ENCODE measurements at regions not wholly inside any gene's neighbourhood (a gene's known extent, or its start where the extent isn't known, plus 50 kb on each side); places are given as distances from the start of the nearest gene placed in this dataset.

DNA sequence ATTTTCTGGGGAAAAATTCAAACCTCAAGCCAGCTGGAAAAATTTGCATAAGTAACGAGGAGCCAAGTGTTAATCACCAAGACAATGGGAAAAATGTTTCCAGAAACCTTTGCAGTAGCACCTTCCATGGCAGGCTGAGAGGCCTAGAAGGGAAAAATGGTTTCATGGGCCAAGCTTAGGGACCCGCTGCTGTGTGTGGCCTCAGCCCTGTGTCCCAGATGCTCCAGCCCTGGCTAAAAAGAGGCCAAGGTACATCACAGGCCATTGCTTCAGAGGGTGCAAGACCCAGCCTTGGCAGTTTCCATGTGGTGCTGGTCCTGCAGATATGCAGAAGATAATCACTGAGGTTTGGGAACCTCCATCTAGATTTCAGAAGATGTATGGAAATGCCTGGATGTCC lies 98.3 kb upstream of the NWD2 start:
- H3K9me3 ChIP-seq (ENCODE audit: control insufficient read depth, low read length, poor library complexity, severe bottlenecking) = no peaks in the 10 kb centered on the region
- H3K27me3 Mint-ChIP-seq = no peaks in the 10 kb centered on the region
- no peak overlapping the region for H3K4me3 Mint-ChIP-seq
- H3K27ac Mint-ChIP-seq = no peak overlapping the region
- ATAC-seq = no peak
- DNase-seq = no peak
- H3K4me1 Mint-ChIP-seq = no peaks in the 10 kb centered on the region
- H3K36me3 Mint-ChIP-seq (ENCODE audit: low read depth) = no peaks in the 10 kb centered on the region

DNA sequence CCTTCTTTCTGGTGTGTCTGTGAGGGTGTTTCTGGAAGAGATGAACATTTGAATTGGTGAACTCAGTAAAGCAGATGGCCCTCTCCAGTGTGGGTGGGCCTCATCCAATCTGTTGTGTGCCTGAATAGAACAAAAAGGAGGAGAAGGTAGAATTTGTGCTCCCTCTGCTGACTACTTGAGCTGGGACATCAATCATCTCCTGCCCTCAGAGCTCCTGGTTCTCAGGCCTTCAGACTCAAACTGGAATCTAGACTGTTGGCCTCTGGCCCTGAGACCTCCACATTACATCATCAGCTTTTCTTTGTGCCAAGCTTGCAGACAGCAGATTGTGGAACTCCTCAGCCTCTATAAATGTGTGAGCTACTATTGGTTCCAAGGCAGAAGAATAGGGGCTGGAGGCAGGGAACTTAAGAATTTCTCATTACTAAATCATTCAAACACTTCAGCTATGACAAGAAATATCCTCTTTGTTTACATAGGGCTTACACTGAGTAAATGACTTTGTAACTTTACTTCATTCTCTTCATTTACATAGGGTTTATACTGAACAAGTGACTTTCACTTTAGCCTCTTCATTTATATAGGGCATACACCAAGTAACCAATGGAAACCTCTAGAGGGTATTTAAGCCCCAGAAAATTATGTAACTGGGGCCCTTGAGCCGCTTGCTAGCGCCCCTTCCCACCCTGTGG lies 86.9 kb upstream of the NWD2 start:
- no peak for DNase-seq
- no peak for ATAC-seq

DNA sequence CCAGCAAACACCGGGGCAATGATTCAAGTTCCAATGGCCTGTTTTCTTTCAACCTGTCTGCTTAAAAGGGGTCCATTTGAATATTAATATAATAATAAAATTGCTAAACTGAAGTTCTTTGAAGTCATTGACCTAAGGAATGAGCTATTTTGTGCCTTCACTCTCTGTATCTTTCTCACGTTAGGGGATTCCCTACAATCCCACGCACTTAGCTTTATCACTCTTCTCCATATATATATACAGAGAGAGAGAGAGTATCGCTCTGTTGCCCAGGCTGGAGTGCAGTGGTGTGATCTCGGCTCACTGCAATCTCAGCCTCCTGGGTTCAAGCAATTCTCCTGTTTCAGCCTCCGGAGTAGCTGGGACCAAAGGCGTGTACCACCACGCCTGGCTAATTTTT lies 83.9 kb upstream of the NWD2 start:
- Mint-ChIP-seq H3K36me3 (ENCODE audit: low read depth) (no peaks in the 10 kb centered on the region), H3K4me3 (no peak overlapping the region), H3K4me1 (no peaks in the 10 kb centered on the region), H3K27me3 (no peaks in the 10 kb centered on the region), H3K27ac (no peak overlapping the region)
- ATAC-seq (no peak), DNase-seq (no peak)
- no peaks in the 10 kb centered on the region for H3K9me3 ChIP-seq (ENCODE audit: control insufficient read depth, low read length, poor library complexity, severe bottlenecking)

More for the DNA sequence above, 86.9 kb upstream of the NWD2 start:
- no peaks in the 10 kb centered on the region for H3K9me3 ChIP-seq (ENCODE audit: control insufficient read depth, low read length, poor library complexity, severe bottlenecking)
- Mint-ChIP-seq H3K27me3 (no peaks in the 10 kb centered on the region), H3K4me3 (no peak overlapping the region), H3K4me1 (no peaks in the 10 kb centered on the region), H3K27ac (no peak overlapping the region), H3K36me3 (ENCODE audit: low read depth) (no peaks in the 10 kb centered on the region)

DNA sequence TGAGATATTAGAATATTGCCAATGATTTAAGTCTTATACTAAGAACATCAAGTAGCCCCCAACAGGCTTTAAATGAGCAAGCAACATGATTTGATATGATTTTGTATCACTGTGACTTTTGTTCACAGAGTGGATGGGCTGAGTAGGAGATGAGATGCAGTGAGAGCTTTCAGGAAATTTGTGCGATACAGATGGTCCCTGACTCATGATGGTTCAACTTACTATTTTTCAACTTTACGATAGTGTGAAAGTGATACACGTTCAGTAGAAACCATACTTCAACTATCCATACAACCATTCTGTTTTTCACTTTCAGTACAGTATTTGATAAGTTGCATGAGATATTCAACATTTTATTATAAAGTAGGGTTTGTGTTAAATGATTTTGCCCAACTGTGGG lies 78.7 kb upstream of the NWD2 start:
- Mint-ChIP-seq H3K4me3 (no peak overlapping the region), H3K4me1 (no peaks in the 10 kb centered on the region), H3K27ac (no peak overlapping the region), H3K27me3 (no peaks in the 10 kb centered on the region), H3K36me3 (ENCODE audit: low read depth) (no peaks in the 10 kb centered on the region)
- no peak for DNase-seq
- no peak for ATAC-seq
- H3K9me3 ChIP-seq (ENCODE audit: control insufficient read depth, low read length, poor library complexity, severe bottlenecking) = no peaks in the 10 kb centered on the region

DNA sequence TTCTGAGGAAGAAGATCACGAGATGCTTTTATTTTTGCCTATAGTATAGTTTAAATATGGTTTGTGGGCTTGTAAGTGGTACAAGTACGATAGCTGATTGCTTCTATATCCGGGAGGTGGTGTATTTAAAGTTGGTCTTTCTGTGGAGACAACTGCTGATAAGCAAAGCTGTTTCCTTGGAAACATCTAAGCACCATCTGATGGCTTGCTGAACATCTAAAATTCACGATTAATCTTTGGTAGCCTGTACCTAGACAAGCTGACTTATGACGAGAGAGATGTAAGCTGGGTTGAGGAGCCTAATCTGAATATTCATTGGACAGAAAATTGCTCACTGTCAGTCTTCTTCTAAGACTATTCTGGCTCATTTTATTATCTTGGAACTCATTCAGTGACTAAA lies 74.6 kb upstream of the NWD2 start:
- no peak for DNase-seq
- Mint-ChIP-seq H3K36me3 (ENCODE audit: low read depth) (no peaks in the 10 kb centered on the region), H3K27ac (no peak overlapping the region), H3K27me3 (no peaks in the 10 kb centered on the region), H3K4me3 (no peak overlapping the region), H3K4me1 (no peaks in the 10 kb centered on the region)
- no peaks in the 10 kb centered on the region for H3K9me3 ChIP-seq (ENCODE audit: control insufficient read depth, low read length, poor library complexity, severe bottlenecking)
- ATAC-seq = no peak

DNA sequence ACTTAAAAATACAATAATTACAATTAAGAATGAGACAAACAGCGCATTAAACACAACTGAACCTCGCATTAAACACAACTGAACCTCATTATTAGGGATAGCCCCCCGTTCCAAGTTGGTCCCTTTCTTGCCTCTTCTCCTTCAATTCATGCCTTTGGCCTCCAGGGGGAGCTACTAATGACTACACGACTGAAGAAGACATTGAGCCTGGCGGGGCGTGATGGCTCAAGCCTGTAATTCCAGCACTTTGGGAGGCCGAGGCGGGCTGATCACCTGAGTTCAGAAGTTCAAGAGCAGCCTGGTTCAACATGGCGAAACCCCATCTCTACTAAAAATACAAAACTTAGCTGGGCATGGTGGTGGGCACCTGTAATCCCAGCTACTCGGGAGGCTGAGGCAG lies 56.4 kb upstream of the NWD2 start:
- Mint-ChIP-seq H3K36me3 (ENCODE audit: low read depth) (no peaks in the 10 kb centered on the region), H3K27me3 (no peaks in the 10 kb centered on the region), H3K27ac (no peak overlapping the region), H3K4me3 (no peak overlapping the region), H3K4me1 (no peaks in the 10 kb centered on the region)
- ATAC-seq = no peak
- H3K9me3 ChIP-seq (ENCODE audit: control insufficient read depth, low read length, poor library complexity, severe bottlenecking) = no peaks in the 10 kb centered on the region
- no peak for DNase-seq

Data from T-helper 17 cell (primary cell).